Choroid plexus epithelial cell (primary cell): ENCODE measurements at regions not wholly inside any gene's neighbourhood (a gene's known extent, or its start where the extent isn't known, plus 50 kb on each side); places are given as distances from the start of the nearest gene placed in this dataset.

Source experiments
- DNase-seq: peaks from one replicate; pipeline ENCODE4 v3.0.0-alpha.2; 2010; ENCODE audit warnings: low read depth
- H3K4me3 ChIP-seq: 2 replicates; pipeline ENCODE4 v1.5.1; 2011; ENCODE audit warnings: low read depth, mild to moderate bottlenecking, control low read depth, low read length, moderate library complexity
- CTCF ChIP-seq: conservative IDR thresholded peaks from 2 replicates; pipeline ENCODE4 v1.5.1; 2011; ENCODE audit warnings: low read depth, mild to moderate bottlenecking, control low read depth, inconsistent platforms, low read length, moderate library complexity

GRCh38 chr10:52472406-52473146 lies 158.5 kb downstream of the DKK1 start:
- DNase-seq, result no peak
- no peak for TF ChIP-seq CTCF
- H3K4me3 ChIP-seq, result no peak overlapping the region

GRCh38 chr10:52474265-52474664 lies 160.2 kb downstream of the DKK1 start:
- TF ChIP-seq CTCF, result no peak
- H3K4me3 ChIP-seq, result no peak overlapping the region
- DNase-seq, result no peak

GRCh38 chr10:52477305-52477704 lies 163.2 kb downstream of the DKK1 start:
- H3K4me3 ChIP-seq, result no peak overlapping the region
- DNase-seq, result no peak
- TF ChIP-seq CTCF, result no peak

GRCh38 chr10:52479567-52479966 lies 165.5 kb downstream of the DKK1 start:
- no peak for DNase-seq
- no peak for TF ChIP-seq CTCF
- no peak overlapping the region for H3K4me3 ChIP-seq

- DNase-seq, result no peak
- no peak for TF ChIP-seq CTCF
These were observed 168.0 kb downstream of the DKK1 start for GRCh38 chr10:52481986-52482555.

GRCh38 chr10:52483587-52483986 lies 169.5 kb downstream of the DKK1 start:
- no peak for DNase-seq
- H3K4me3 ChIP-seq, result no peak overlapping the region
- no peak for TF ChIP-seq CTCF

More at GRCh38 chr10:52481986-52482555, 168.0 kb downstream of the DKK1 start:
- no peak overlapping the region for H3K4me3 ChIP-seq
